ENCODE measurements at regions not wholly inside any gene's neighbourhood (a gene's known extent, or its start where the extent isn't known, plus 50 kb on each side); places are given as distances from the start of the nearest gene placed in this dataset.

GRCh38 chr13:72383646-72384045 lies 343.8 kb downstream of the MZT1 start:
- no peak for TF ChIP-seq CTCF (IDR thresholded peaks at IDR 0.05; ENCODE audit: low read depth, low read length, missing control alignments)
- no peak for DNase-seq (ENCODE audit: low read depth)
- H3K4me3 ChIP-seq (ENCODE audit: low read depth, low read length): no peak overlapping the region

GRCh38 chr13:72379581-72379980 lies 347.8 kb downstream of the MZT1 start:
- DNase-seq (ENCODE audit: low read depth): no peak
- no peak overlapping the region for H3K4me3 ChIP-seq (ENCODE audit: low read depth, low read length)
- no peak for TF ChIP-seq CTCF (IDR thresholded peaks at IDR 0.05; ENCODE audit: low read depth, low read length, missing control alignments)

GRCh38 chr13:72368031-72368430 lies 359.4 kb downstream of the MZT1 start:
- no peak overlapping the region for H3K4me3 ChIP-seq (ENCODE audit: low read depth, low read length)
- no peak for DNase-seq (ENCODE audit: low read depth)
- no peak for TF ChIP-seq CTCF (IDR thresholded peaks at IDR 0.05; ENCODE audit: low read depth, low read length, missing control alignments)

- TF ChIP-seq CTCF (IDR thresholded peaks at IDR 0.05; ENCODE audit: low read depth, low read length, missing control alignments): no peak
- DNase-seq (ENCODE audit: low read depth): no peak
- H3K4me3 ChIP-seq (ENCODE audit: low read depth, low read length): no peak overlapping the region
Observed at GRCh38 chr13:72346716-72347115, 380.7 kb downstream of the MZT1 start.

- no peak for TF ChIP-seq CTCF (IDR thresholded peaks at IDR 0.05; ENCODE audit: low read depth, low read length, missing control alignments)
- no peak for DNase-seq (ENCODE audit: low read depth)
Observed at GRCh38 chr13:72342364-72342763, 385.1 kb downstream of the MZT1 start.

GRCh38 chr13:72341904-72342303 lies 385.5 kb downstream of the MZT1 start:
- TF ChIP-seq CTCF (IDR thresholded peaks at IDR 0.05; ENCODE audit: low read depth, low read length, missing control alignments): no peak
- no peak for DNase-seq (ENCODE audit: low read depth)
- H3K4me3 ChIP-seq (ENCODE audit: low read depth, low read length): no peak overlapping the region

More at GRCh38 chr13:72342364-72342763, 385.1 kb downstream of the MZT1 start:
- H3K4me3 ChIP-seq (ENCODE audit: low read depth, low read length): no peak overlapping the region

- TF ChIP-seq CTCF (IDR thresholded peaks at IDR 0.05; ENCODE audit: low read depth, low read length, missing control alignments): no peak
- H3K4me3 ChIP-seq (ENCODE audit: low read depth, low read length): no peak overlapping the region
- no peak for DNase-seq (ENCODE audit: low read depth)
Observed at GRCh38 chr13:72317346-72318109, 409.9 kb downstream of the MZT1 start.
